ENCODE measurements at regions not wholly inside any gene's neighbourhood (a gene's known extent, or its start where the extent isn't known, plus 50 kb on each side); places are given as distances from the start of the nearest gene placed in this dataset.

GRCh38 chr6:23870496-23870895 is 255.5 kb upstream of the NRSN1 start:
- TF ChIP-seq, protein P1, sequence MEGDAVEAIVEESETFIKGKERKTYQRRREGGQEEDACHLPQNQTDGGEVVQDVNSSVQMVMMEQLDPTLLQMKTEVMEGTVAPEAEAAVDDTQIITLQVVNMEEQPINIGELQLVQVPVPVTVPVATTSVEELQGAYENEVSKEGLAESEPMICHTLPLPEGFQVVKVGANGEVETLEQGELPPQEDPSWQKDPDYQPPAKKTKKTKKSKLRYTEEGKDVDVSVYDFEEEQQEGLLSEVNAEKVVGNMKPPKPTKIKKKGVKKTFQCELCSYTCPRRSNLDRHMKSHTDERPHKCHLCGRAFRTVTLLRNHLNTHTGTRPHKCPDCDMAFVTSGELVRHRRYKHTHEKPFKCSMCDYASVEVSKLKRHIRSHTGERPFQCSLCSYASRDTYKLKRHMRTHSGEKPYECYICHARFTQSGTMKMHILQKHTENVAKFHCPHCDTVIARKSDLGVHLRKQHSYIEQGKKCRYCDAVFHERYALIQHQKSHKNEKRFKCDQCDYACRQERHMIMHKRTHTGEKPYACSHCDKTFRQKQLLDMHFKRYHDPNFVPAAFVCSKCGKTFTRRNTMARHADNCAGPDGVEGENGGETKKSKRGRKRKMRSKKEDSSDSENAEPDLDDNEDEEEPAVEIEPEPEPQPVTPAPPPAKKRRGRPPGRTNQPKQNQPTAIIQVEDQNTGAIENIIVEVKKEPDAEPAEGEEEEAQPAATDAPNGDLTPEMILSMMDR (conservative IDR thresholded peaks at IDR 0.05 in 1 of 2, IDR thresholded peaks at IDR 0.05 in 1 of 2; ENCODE audit: low read depth in 1 of 2, low read length in 2 of 2) = no peak
- no peak for TF ChIP-seq EZH2 (IDR thresholded peaks at IDR 0.05; ENCODE audit: low read length, missing control alignments)
